ENCODE measurements at regions not wholly inside any gene's neighbourhood (a gene's known extent, or its start where the extent isn't known, plus 50 kb on each side); places are given as distances from the start of the nearest gene placed in this dataset.
A peak's percentile ranks its signal among the peaks of the same experiment; 100 is the strongest.
"Not testable (repeated sequence)": the region's sequence is repeated elsewhere in the genome, so short reads cannot be mapped to it uniquely, and the experiment has no call there.

DNA sequence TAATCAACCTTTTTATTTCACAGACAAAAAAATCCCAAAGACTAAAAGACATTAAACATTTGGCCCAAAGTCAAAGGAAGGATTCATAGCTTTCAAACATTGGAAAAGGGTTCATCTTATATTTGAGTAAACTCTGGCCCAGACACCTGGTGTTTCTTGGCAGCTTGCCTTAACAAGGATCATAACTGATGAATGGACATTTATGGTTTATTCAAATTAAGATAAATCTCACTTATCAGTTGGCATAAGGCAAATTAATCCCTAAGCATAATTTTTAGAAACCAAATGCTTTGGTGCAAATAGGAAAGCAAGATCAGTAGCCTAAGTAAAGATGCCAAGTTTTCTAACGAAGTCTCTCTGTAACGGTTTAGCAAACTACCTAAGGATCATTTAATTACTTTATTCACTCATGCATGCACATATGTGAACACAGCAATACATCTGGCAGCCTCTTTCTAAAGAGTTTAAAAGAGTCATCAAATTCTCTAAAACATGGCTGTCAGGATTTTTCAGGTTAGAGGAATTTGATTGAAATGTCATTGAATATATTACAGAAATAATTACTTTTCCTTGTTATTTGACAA, 323.4 kb upstream of the RBMS1 start:
- DNase-seq, result peak; percentile 93

DNA sequence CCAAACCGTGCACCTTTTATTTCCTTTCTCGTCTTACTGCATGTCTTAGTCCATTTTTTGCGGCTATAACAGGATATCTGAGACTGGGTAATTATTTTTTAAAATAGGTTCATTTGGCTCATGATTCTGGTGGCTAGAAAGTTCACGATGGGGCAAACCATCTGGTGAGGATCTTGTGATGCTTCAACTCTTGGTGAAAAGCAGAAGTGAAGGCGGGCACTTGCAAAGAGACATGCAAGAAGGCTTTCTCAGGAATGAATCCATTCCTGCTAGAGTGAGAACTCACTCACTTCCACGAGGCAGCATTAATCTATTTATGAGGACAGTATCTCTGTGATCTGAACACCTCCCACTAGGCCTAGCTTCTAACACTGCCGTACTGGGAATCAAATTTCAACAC, 327.1 kb upstream of the RBMS1 start:
- peak; percentile 95 for DNase-seq

DNA sequence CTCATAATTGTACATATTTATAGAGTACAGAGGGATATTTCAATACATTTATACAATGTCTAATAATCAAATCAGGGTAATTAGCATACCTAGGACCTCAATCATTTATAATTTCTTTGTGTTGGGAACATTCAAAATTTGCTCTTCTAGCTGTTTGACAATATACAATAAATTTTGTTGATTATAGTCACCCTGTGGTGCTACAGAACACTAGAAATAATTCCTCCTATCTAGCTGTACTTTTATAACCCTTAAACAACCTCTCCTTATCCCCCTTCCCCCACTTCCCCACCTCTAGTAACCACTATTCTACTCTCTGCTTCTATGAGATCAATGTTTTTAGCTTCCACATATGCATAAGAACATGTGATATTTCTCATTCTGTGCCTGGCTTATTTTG, 328.4 kb upstream of the RBMS1 start:
- DNase-seq, result no peak

DNA sequence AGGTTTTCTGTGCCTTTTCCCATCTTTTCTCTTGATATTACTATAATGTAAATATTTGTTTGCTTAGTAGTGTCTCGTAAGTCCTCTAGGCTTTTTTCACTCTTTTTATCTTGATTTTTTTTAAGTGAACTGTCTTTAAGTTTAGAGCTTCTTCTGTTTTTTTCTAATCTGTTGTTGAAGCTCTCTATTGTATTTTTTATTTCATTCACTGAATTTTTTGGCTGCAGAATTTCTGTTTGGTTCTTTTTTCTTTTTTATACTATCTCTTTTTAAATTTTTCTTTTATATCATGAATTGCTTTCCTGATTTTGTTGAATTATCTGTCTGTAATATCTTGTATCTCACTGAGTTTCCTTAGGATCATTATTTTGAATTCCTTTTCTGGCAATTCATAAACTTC, 331.8 kb upstream of the RBMS1 start:
- DNase-seq, result no peak

DNA sequence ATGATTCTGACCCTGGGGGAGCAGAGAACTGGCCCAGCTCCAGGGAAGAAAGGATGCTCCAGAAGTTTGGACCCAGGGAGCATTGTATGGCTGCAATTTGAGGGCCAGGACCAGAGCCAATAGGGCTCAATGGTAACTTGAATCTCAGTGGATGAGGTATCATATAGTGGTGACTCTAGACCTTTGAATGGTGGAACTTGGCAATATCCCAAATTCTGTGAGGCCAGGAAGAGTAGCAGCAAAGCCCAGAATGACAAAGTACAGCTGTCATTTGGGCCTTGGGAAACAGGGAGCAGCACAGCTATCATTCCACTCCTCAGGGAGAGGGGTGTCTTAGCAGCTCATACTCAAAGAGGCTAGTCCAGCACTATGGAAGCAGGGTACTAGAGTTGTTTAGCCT, 332.9 kb upstream of the RBMS1 start:
- no peak for DNase-seq

DNA sequence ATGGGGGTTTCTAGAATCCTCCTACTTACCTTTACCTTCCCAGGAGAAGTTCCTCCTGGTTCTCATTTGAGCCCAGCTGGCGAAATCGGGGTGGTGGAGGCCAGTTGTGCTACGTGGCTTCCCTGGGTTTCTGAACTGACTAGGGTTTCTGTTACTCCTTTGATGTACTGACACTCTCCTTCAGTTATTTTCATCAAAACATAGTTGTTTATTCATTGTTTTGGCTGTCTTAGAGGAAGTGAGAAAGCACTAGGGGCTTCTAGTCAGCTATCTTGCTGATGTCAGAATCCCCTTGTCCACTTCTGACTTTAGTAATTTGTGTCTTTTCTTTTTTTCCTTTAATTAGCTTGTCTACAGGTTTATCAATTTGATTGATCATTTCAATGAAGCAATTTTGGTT, 332.2 kb upstream of the TANK start:
- no peak for DNase-seq

DNA sequence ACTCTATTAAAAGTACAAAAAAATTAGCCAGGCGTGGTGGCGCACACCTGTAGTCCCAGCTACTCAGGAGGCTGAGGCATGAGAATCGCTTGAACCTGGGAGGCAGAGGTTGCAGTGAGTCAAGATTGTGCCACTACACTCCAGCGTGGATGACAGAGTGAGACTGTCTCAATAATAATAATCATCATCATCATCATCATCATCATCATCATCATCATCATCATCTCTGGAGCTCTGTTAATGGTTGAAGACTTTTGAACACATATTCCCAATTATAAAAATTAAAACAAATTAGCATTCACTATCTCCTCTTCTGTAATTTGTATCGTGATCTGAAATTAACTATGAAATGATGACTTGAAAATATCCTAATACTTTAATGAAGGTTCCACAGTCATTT, 327.8 kb upstream of the TANK start:
- DNase-seq, result not testable (repeated sequence)

DNA sequence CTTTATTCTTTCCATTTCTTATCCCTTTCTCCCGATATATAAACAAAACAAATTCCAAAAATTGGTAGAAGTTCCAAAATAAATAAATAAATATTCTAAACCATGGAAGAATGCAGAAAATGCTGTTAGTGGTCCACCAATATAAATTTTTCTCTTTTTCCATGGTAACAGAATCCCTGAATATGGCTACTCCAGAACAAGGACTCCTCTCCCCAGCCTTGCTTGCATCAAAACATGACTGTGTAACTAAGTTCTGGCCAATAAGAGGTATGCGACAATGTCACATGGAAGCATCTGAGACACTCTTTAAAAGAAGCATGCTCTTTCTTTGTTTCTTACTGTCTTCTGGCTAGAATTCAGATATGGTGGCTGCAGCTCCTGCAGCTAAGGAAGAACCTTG, 325.1 kb upstream of the TANK start:
- DNase-seq, result no peak

DNA sequence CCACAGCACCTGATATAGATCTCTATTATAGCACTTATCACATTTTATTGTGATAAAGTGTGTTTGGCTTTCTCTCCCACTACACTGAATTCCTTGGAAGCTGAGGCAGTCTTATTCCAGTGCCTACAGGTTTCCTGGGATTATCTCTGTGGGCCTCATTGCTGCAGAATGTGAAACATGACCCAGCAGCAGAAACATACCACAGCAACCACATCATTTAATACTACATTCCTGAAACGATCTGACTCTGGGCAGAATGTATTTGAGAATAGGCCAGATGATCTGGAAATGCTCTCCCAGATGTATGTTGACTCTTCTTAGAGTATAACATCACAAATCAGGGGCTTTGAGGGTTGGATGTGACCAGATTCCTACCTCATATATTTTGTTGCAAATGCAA, 323.5 kb upstream of the TANK start:
- no peak for DNase-seq

DNA sequence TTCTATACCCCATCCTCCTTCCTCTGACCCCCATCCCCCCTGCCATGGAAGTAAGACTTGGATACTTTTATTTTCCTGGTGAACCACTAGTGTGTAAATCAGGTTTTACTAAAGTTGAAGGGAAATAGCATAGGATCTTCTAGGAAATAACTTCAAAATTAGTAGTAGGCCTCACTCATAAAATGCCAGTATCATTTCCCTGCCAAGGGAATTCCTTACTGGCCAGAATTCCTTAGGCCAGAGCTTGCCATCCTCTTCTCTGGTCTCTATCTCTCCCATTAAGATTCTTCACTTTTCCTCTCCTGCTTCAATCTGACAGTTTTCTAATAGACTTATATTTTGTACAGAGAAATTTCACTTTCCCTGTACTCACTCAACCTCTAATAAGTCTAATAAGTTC, 322.8 kb upstream of the TANK start:
- no peak for DNase-seq

DNA sequence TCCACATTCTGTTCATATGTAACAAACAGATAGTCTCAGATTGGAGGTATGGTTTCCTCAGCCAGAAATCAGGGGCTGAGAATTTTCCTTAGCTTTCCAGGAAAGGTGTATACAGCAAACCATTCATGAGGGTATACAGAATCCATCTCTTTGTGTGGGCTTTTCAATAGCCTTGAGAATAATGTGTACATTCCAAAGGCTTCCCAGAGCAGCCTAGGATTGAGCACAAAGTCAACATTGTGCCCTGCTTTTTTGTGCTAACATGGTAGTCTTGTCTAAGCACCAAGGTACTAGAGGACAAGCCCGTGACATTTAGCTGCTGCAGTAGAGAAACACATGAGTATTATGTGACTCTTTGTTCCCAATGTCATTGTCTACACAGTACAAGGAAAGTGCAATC, 322.1 kb upstream of the TANK start:
- no peak for DNase-seq

DNA sequence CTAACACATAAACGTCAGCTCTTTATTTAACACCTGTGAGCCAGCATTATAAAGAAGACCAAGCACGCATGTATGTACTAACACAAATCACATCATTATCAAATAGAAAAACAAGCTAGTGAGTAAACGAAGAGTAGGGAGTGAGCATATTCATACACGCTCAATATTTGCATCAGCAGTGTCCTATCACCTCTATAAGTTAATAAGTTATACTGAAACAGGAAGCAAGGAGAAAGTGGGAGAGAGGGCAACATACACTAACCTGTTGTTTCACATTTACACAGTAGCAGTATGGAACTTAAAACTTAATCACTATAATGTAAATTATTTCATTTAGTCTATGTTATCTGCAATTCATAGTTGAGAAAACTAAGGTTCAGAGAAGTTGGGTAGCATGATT, 321.5 kb upstream of the TANK start:
- DNase-seq, result no peak

DNA sequence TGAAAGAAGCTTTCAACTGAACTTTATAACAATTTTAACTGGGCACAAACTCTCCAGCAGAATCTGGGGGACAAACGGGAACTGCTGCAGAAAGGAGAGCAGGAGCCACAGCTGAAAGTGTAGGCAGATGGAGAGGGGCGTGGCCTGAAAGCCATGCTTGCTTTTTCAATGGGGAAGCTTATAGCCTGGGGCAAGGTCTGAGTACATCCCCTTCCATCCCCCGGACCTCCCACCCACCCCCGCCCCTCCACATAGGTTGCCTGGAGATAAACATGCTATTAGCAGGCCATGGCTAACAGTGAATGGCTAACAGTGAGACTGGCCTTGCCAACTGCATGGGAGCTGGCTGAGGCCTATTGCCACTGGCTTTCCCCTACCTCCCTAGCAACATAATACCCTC, 317.9 kb upstream of the TANK start:
- DNase-seq, result peak; percentile 16

DNA sequence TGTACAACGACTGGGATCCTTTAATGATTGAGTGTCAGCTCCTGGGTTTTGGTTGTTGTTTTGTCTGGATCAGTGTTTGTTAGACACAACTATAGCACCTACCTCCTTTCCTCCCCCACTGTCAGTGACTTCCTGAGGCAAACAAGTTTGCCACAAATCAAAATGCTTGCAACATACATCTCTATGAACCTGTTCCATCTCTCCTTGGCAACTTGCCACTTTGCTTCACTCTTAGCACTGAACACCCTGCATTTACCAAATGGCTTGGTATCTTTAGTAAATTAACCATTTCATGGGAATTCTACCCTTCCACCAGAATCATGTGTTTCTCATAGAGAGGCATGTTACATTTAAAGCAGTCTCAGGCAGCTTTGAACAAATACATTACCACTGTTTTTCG, 301.1 kb upstream of the TANK start:
- peak; percentile 61 for DNase-seq

DNA sequence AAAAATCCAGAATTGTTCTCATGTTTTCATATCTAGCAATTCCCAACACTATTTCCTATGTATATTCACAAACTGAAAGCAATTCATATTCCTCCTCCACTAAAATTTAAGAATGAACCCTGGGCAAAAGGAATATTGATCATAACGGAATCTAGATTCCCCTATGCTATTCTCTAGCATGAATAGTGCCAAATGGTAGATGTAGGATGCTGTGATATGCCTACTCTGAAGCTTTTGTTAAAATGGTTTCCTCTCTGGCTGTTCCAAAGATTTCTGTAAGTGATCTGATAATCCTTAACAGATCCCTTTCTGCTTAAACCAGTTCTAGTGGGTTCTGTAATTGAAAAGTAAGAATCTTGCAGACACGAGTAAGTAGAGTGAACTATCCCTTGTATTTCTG, 298.0 kb upstream of the TANK start:
- no peak for DNase-seq

DNA sequence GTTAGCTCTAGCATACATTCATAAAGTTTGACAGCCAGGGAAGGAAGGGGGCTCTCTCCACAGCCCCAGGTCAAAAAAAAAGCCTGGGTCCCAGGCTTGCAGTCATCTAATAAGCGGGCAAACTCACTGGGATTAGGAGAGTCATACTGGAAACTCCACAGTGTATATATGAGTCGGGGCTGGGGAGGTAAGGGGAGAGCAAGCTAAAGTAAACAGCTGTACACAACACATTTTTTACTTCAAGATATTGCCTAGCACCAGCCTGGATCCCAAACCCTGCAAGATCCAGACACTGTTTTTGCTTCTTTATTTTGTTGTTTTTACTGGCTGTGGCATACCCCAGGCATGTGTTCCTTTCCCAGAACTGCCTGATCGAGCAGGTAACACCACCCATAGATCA, 291.3 kb upstream of the TANK start:
- no peak for DNase-seq

DNA sequence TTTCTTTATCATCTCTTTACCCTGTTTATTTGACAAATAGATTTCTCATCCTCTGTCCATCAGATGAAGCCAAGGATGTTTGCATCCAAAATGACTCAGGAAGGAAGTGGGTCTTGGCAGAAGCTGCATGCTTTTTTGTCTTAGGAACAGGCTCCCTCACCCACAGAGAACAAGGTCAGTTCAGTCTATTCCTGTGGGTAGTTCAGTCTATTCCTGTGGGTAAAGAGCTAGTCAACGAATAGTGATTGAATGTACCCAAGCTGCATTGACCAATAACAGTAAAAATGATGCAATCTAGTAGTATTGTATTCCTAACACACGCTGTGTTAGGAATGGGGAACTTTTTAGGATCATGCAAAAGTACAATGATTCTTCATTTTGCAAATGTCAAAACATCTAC, 290.8 kb upstream of the TANK start:
- DNase-seq, result no peak

DNA sequence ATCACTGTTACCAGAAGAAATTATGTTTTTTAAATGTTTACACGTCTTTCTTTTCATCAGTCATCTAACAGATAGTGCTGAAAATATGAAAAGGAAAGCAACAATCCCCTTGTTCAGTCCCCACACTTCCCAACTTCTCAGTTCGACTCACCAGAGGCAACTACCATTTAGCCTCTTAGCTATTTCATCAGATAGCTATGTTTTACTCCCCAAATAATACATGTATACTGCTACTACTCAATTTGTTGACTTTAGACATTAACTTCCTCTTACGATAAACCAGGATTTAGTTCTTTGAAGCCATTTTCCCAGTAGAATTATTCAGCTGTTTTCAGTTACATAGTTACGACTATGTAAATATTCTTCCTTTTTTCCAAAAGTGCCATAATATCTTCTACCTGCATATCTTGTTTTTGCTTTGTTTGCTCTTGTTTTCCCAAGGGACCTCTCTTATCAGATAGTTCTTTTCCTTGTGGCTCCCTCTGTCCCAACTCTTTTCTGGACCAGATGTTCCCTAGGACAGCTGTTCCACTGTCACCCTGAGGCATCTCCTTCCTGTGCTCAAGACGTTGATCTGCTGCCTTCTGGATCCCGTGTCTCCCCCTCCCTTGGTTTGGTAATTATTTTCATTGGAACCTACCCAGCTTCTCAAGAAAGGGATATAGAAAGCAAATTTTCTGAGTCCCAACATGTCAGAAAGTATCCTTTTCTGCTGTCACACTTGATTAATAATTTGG, 289.3 kb upstream of the TANK start:
- DNase-seq, result peak; percentile 68

DNA sequence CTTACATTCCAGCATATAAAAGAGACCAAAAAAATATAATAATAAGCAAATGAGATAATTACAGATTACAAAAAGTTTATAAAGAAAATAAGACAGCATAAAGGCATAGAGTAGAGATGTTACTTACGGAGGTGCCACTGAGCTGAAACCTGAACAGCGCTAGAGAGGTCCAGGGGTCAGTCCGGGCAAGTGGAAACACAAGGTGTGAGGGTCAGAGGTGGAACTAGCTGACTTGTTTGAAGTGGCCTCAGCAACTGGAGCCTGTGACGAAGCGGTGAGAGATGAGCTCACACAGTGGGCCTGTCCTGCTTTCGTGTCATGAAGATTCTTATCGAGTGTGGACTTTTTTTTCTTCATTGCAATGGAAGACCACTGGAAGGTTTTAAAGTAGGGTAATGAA, 288.3 kb upstream of the TANK start:
- DNase-seq, result no peak

DNA sequence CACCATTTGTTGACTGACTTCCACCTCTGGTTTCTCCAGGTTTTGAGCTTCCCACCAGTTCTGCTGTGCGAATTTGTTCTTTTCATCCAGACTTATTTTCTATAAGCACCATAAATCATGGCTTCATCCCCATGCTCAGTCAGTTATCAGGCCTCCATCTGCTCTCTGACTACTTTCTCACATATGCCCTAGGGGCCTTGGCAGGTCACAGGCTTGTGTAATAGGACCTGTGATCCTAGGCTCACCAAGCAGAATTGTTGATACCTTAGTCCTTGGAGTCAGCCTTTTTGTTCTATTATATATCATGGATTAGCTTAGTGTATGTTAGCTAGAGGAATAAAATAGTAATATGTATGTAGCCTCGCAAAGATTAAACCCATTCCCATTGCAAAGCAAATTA, 284.2 kb upstream of the TANK start:
- peak; percentile 71 for DNase-seq

DNA sequence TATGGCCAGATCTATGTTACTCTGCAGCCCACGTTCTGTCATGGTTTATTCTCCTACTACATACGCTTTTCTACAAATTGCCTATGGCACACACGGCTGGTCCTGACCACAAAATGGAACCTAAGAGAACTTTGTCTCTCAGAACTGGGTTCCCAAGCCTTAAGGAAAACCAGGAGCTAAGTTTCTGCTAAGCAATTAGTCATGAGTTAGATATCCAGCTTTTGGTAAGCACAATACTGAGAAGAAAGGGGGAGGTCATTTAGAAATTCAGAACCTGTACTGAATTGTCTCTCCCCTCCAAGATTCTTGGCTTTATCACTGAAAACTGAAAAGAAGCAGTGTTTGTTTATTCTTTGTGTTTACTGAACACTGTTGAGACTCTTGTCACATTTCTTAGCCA, 283.5 kb upstream of the TANK start:
- DNase-seq, result no peak

DNA sequence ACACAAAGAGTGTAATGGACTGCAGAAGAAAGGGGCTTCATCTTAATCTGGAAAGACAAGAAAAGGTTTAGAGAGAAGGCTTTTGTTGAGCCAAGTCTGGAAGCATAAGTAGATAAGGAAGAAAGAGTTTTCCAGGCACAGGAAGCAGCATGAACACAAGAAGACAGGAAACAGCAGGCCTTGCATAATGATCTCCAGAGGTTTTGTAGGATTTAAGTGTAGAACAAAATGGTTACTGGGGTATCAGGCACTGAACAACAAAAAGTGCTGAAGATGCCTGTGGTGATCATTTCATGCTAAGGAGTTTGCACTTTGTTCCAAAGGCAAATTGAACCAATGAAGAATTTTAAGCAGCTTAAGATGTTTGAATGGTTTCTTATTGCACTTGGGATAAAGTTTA, 281.6 kb upstream of the TANK start:
- no peak for DNase-seq

DNA sequence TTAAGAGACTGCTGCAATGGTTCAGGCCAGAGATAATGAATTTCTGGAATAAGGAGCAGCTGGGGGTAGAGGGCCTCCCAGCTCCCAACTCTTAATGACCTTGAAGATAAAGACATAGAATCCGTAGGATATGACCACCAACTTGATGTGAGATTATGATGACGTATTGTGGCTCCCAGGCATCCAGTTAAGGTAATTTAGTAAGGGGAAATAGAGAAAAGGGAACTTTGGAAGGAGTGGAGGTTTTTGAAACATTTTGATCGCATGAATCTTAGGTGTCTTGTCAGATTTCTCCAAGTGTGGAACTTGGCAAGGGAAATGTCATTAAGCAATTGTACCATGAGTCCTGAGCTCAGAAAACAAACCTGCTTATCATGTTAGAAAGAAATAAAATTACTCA, 277.3 kb upstream of the TANK start:
- no peak for DNase-seq

DNA sequence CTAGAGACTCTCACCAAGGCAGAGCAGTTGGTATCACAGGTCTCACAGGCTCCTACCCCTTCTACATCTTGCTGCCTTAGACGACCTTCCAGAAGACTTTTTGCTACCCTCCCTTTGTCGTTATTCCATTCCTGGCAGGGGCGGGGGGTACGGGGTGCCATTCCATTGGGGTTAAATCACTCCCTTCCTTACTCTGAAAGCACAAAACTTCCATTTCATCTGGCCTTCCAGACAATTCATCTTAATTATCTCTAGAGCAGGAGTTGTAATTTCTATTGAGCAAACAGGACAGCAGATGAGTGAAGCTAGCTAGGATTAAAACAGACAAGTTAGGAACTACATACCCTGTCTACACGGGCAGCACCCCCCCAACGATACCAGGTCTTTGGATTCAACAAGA, 276.2 kb upstream of the TANK start:
- no peak for DNase-seq

DNA sequence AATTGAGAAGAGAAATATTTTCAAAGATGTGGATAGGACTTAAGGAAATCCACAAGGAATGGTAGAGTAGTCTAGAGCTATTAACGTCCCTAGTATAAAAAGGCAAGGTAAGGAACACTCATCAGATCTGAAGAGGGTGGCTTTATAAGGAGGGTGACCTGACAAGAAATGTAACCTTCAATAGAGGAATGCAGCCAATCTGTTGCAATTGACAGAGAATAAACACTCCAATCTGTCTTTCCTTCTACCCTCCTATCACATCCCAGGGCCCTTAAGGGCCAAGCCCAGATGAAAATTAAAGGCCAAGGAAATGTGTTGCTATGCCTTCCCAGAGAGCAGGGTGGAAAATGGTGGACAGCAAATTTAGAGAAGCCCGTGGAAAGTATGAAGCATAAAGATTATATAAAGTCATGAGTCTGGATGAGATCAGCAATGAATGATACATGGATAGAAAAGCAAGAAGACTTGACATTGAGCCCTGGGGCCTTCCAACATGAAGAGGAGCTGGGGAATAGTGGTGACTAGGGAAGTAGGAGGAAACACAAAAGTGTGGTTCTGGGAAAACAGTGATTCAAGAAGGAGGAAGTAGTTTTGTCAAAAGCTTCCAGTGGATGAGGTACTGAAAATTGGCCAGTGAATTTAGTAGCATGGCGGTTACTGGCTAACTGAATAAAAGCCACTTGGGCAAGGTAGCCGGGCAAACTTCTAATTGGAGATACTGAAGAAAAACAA, 270.6 kb upstream of the TANK start:
- no peak for DNase-seq
